H9 (cell line): ENCODE measurements at regions not wholly inside any gene's neighbourhood (a gene's known extent, or its start where the extent isn't known, plus 50 kb on each side); places are given as distances from the start of the nearest gene placed in this dataset.
A peak's percentile ranks its signal among the peaks of the same experiment; 100 is the strongest.

ENCODE experiments used
- DNase-seq: peaks from one replicate; pipeline ENCODE4 v3.0.0-alpha.2; 2017
- H2AFZ ChIP-seq: one replicate; pipeline ENCODE4 v1.6.1; 2013; ENCODE audit warnings: mild to moderate bottlenecking, low read length, control low read depth, moderate library complexity
- H2AK5ac ChIP-seq: 2 replicates; pipeline ENCODE4 v1.6.1; 2013; ENCODE audit warnings: low read length, control low read depth, mixed read lengths; ENCODE audit not compliant: insufficient read length
- H2BK120ac ChIP-seq: one replicate; pipeline ENCODE4 v1.6.1; 2013; ENCODE audit warnings: low read depth, mild to moderate bottlenecking, low read length, control low read depth, inconsistent platforms; ENCODE audit not compliant: poor library complexity, severe bottlenecking
- H2BK12ac ChIP-seq: 2 replicates; pipeline ENCODE4 v1.6.1; 2013; ENCODE audit warnings: low read length, control low read depth, mixed read lengths, low read depth; ENCODE audit not compliant: insufficient read length
- H2BK15ac ChIP-seq: 2 replicates; pipeline ENCODE4 v1.6.1; 2013; ENCODE audit warnings: low read depth, low read length, control low read depth
- H2BK20ac ChIP-seq: one replicate; pipeline ENCODE4 v1.6.1; 2013; ENCODE audit warnings: low read depth, mild to moderate bottlenecking, low read length, control low read depth, inconsistent platforms; ENCODE audit not compliant: poor library complexity, severe bottlenecking
- H2BK5ac ChIP-seq: 2 replicates; pipeline ENCODE4 v1.6.1; 2013; ENCODE audit warnings: low read length, control low read depth, mixed read lengths; ENCODE audit not compliant: insufficient read length
- H3K14ac ChIP-seq: 2 replicates; pipeline ENCODE4 v1.6.1; 2013; ENCODE audit warnings: low read length, control low read depth; ENCODE audit not compliant: insufficient read depth
- H3K18ac ChIP-seq: 2 replicates; pipeline ENCODE4 v1.6.1; 2013; ENCODE audit warnings: low read depth, mild to moderate bottlenecking, mixed read lengths, low read length, control low read depth; ENCODE audit not compliant: insufficient read length
- H3K23ac ChIP-seq: 2 replicates; pipeline ENCODE4 v1.6.1; 2013; ENCODE audit warnings: low read length, control low read depth, mixed read lengths, low read depth; ENCODE audit not compliant: insufficient read length
- H3K23me2 ChIP-seq: 2 replicates; pipeline ENCODE4 v1.6.1; 2013; ENCODE audit warnings: low read depth, mild to moderate bottlenecking, mixed read lengths, low read length, control low read depth; ENCODE audit not compliant: insufficient read length, poor library complexity, severe bottlenecking
- H3K27ac ChIP-seq: 2 replicates; pipeline ENCODE4 v1.5.1; 2013; ENCODE audit warnings: low read length, control low read depth, mixed read lengths, low read depth; ENCODE audit not compliant: insufficient read length
- H3K27me3 ChIP-seq: 2 replicates; pipeline ENCODE4 v1.6.1; 2013; ENCODE audit warnings: low read length, control low read depth, inconsistent platforms; ENCODE audit not compliant: insufficient read depth
- H3K4ac ChIP-seq: 2 replicates; pipeline ENCODE4 v1.6.1; 2013; ENCODE audit warnings: low read depth, mild to moderate bottlenecking, control low read depth, inconsistent platforms, low read length, moderate library complexity
- H3K4me1 ChIP-seq: 2 replicates; pipeline ENCODE4 v1.6.1; 2013; ENCODE audit warnings: low read length, control low read depth, inconsistent platforms; ENCODE audit not compliant: insufficient read depth
- H3K4me2 ChIP-seq: 2 replicates; pipeline ENCODE4 v1.6.1; 2013; ENCODE audit warnings: low read length, control low read depth, mixed read lengths; ENCODE audit not compliant: insufficient read length, insufficient read depth
- H3K56ac ChIP-seq: 2 replicates; pipeline ENCODE4 v1.6.1; 2013; ENCODE audit warnings: low read depth, mild to moderate bottlenecking, mixed read lengths, low read length, control low read depth; ENCODE audit not compliant: insufficient read length
- H3K79me1 ChIP-seq: 2 replicates; pipeline ENCODE4 v1.6.1; 2013; ENCODE audit warnings: low read depth, mild to moderate bottlenecking, moderate library complexity, low read length, control low read depth, inconsistent platforms; ENCODE audit not compliant: insufficient read depth, poor library complexity, severe bottlenecking
- H3K79me2 ChIP-seq: 2 replicates; pipeline ENCODE4 v1.6.1; 2013; ENCODE audit warnings: low read length, control low read depth, inconsistent platforms; ENCODE audit not compliant: insufficient read depth
- H3K9ac ChIP-seq: 2 replicates; pipeline ENCODE4 v1.6.1; 2013; ENCODE audit warnings: low read length, control low read depth, mixed read lengths; ENCODE audit not compliant: insufficient read length; ENCODE audit errors: extremely low read depth
- H3K9me3 ChIP-seq: one replicate; pipeline ENCODE4 v1.6.1; 2013; ENCODE audit warnings: low read depth, low read length, inconsistent platforms; ENCODE audit not compliant: control insufficient read depth
- H3T11ph ChIP-seq: one replicate; pipeline ENCODE4 v1.6.1; 2013; ENCODE audit warnings: mild to moderate bottlenecking, low read length, control low read depth, inconsistent platforms
- H4K20me1 ChIP-seq: one replicate; pipeline ENCODE4 v1.6.1; 2013; ENCODE audit not compliant: control insufficient read depth, insufficient read length, insufficient read depth
- H4K5ac ChIP-seq: 2 replicates; pipeline ENCODE4 v1.6.1; 2013; ENCODE audit warnings: low read depth, mild to moderate bottlenecking, mixed read lengths, low read length, control low read depth; ENCODE audit not compliant: insufficient read length
- H4K8ac ChIP-seq: replicated peaks from 2 replicates; pipeline ENCODE4 v1.6.1; 2013; ENCODE audit warnings: low read length, control low read depth, mixed read lengths, low read depth; ENCODE audit not compliant: insufficient read length
- H4K91ac ChIP-seq: 2 replicates; pipeline ENCODE4 v1.6.1; 2013; ENCODE audit warnings: low read depth, mild to moderate bottlenecking, moderate library complexity, mixed read lengths, low read length, control low read depth; ENCODE audit not compliant: insufficient read length
- H3K27ac Mint-ChIP-seq, 3 experiments: 2 replicates in 2 of 3; 3 replicates in 1 of 3; pipeline ENCODE4 v1.8.0; 2020 to 2021; ENCODE audit warnings: mixed read lengths in 3 of 3, mild to moderate bottlenecking in 1 of 3, moderate library complexity in 1 of 3
- H3K27me3 Mint-ChIP-seq: 2 replicates; pipeline ENCODE4 v1.8.0; 2021; ENCODE audit warnings: low read depth, mild to moderate bottlenecking, moderate library complexity, mixed read lengths
- H3K36me3 Mint-ChIP-seq, 3 experiments: 2 replicates in 2 of 3; 3 replicates in 1 of 3; pipeline ENCODE4 v1.8.0; 2020 to 2021; ENCODE audit warnings: low read depth in 3 of 3, mixed read lengths in 3 of 3; ENCODE audit not compliant: insufficient read depth in 1 of 3
- H3K4me1 Mint-ChIP-seq, 2 experiments: 2 replicates each; pipeline ENCODE4 v1.8.0; 2020; ENCODE audit warnings: mixed read lengths in 2 of 2
- H3K4me3 Mint-ChIP-seq, 2 experiments: 2 replicates in 1 of 2; 3 replicates in 1 of 2; pipeline ENCODE4 v1.8.0; 2020 to 2021; ENCODE audit warnings: mild to moderate bottlenecking in 2 of 2, mixed read lengths in 2 of 2, moderate library complexity in 1 of 2
- H3K9me3 Mint-ChIP-seq, 2 experiments: 2 replicates in 1 of 2; 3 replicates in 1 of 2; pipeline ENCODE4 v1.8.0; 2020; ENCODE audit warnings: mild to moderate bottlenecking in 2 of 2, mixed read lengths in 2 of 2, moderate library complexity in 1 of 2
- WGBS: extraction: QIAGEN DNeasy Blood & Tissue Kit; methylation state at CpG from one replicate; pipeline ENCODE4 v1.1.7; 2013; ENCODE audit warnings: missing lambda C conversion rate, low lambda C conversion rate, mixed read lengths; ENCODE audit not compliant: insufficient read length; ENCODE audit errors: extremely low coverage; 5-methylcytosine and 5-hydroxymethylcytosine counted together
- TF ChIP-seq, protein P1 (sequence below): fragments of 200-600 bp; sonication (generic); conservative IDR thresholded peaks from 3 replicates; pipeline ENCODE4 v1.8.0; 2021; ENCODE audit warnings: antibody characterized with exemption, mild to moderate bottlenecking

DNA sequence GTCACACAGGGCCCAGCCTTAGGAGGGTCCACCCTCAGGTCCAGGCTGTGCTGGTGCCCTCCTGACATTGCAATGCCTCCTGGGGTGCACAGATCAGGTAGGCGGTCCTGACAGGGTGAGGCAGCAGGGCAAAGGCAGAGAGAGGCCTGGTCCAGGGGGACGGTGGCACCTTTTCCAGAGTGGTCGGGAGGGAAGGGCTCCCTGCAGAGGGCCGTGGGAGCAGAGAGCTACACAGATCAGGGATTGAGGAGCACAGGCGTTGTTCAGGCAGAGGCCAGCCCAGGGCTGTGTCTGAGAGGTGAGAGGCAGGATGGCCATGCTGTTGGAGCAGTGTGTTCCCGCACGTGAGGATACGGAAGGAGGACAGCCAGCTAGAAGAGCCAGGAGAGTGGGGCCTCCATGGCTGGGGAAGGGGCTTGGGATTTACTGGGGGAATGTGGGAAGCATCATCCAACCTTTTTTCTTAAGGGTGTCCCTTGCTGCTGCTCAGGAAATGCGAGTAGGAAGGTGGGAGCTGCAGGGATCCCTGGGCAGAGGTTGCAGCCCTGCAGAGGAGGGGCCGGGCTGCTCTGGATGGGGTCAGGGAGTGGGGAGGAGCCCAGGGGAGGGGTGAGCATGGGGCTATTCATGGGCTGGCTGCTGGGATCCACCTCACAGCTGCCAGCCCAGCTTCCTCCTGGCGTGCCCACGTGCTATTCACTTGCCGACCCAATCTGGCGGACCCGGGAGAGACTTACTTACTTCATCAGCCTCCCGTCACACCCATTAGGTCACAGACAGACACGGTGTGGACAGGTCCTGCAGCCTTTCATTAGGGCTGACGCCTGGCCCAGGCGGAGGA lies 1516.4 kb downstream of the TBC1D22A start:
- Histone ChIP-seq H3K18ac (peak overlapping the region; percentile 41), H3T11ph (no peak overlapping the region), H3K14ac (peak overlapping the region; percentile 77; the same call in 1 of the 2 replicates), H2BK20ac (no peak overlapping the region), H3K23me2 (no peaks in the 10 kb centered on the region), H4K5ac (no peak overlapping the region), H3K23ac (no peak overlapping the region), H3K9ac (no peak overlapping the region), H3K79me2 (no peaks in the 10 kb centered on the region), H3K4me1 (peaks cover 5% of the 10 kb centered on the region; the same call in 1 of the 2 replicates), H3K56ac (no peak overlapping the region), H2BK12ac (no peak overlapping the region), H4K91ac (no peak overlapping the region), H2AFZ (no peak overlapping the region), H4K8ac (peak overlapping the region; percentile 78), H2AK5ac (no peak overlapping the region), H3K9me3 (no peaks in the 10 kb centered on the region), H2BK120ac (no peak overlapping the region), H3K27ac (no peak overlapping the region), H4K20me1 (no peaks in the 10 kb centered on the region), H2BK5ac (no peak overlapping the region), H3K79me1 (no peaks in the 10 kb centered on the region), H3K27me3 (no peaks in the 10 kb centered on the region), H3K4ac (no peak overlapping the region), H3K4me2 (no peak overlapping the region), H2BK15ac (no peak overlapping the region)
- no peak for DNase-seq
- Mint-ChIP-seq H3K4me1 (peaks cover 18 to 25% of the 10 kb centered on the region in 2 experiments), H3K27ac (no peak overlapping the region; a peak in 3 of 7 replicates), H3K36me3 (peaks cover 0 to 13% (median 0%) of the 10 kb centered on the region in 3 experiments; a peak in 4 of 7 replicates), H3K4me3 (no peak overlapping the region), H3K9me3 (peaks cover 13 to 14% of the 10 kb centered on the region in 2 experiments), H3K27me3 (peaks cover 12% of the 10 kb centered on the region)
- no CpG with 5 or more reads among the region's 19 CpGs for WGBS
- TF ChIP-seq, protein P1, sequence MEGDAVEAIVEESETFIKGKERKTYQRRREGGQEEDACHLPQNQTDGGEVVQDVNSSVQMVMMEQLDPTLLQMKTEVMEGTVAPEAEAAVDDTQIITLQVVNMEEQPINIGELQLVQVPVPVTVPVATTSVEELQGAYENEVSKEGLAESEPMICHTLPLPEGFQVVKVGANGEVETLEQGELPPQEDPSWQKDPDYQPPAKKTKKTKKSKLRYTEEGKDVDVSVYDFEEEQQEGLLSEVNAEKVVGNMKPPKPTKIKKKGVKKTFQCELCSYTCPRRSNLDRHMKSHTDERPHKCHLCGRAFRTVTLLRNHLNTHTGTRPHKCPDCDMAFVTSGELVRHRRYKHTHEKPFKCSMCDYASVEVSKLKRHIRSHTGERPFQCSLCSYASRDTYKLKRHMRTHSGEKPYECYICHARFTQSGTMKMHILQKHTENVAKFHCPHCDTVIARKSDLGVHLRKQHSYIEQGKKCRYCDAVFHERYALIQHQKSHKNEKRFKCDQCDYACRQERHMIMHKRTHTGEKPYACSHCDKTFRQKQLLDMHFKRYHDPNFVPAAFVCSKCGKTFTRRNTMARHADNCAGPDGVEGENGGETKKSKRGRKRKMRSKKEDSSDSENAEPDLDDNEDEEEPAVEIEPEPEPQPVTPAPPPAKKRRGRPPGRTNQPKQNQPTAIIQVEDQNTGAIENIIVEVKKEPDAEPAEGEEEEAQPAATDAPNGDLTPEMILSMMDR = no peak
